ENCODE measurements at regions not wholly inside any gene's neighbourhood (a gene's known extent, or its start where the extent isn't known, plus 50 kb on each side); places are given as distances from the start of the nearest gene placed in this dataset.

- TF ChIP-seq CTCF (IDR thresholded peaks at IDR 0.05; ENCODE audit: insufficient read depth, low read depth, low read length): no peak
- H3K27me3 ChIP-seq (ENCODE audit: control insufficient read depth, insufficient read depth, low read length): no peaks in the 10 kb centered on the region
- no peak for DNase-seq (ENCODE audit: low read depth)
- CTCF ChIA-PET: no interaction called here
- no peaks in the 10 kb centered on the region for H3K36me3 ChIP-seq (ENCODE audit: control insufficient read depth, insufficient read depth, low read length)
- POLR2A ChIA-PET: interaction anchor here (0.6 kb wide), 1 partner anchor 488 kb away, joined by 3 read pairs; no protein-coding TSS in a partner anchor
- H3K4me3 ChIP-seq (ENCODE audit: low read depth, low read length): no peak overlapping the region
Observed at GRCh38 chr2:206845877-206846276, 80.5 kb downstream of the FASTKD2 start.

- DNase-seq (ENCODE audit: low read depth): no peak
- CTCF ChIA-PET: no interaction called here
- POLR2A ChIA-PET: interaction anchor here (0.6 kb wide), 1 partner anchor 488 kb away, joined by 3 read pairs; no protein-coding TSS in a partner anchor
Observed at GRCh38 chr2:206846331-206846730, 80.9 kb downstream of the FASTKD2 start.

GRCh38 chr2:206846981-206847834, 81.8 kb downstream of the FASTKD2 start:
- no peak for DNase-seq (ENCODE audit: low read depth)
- Histone ChIP-seq H3K27me3 (ENCODE audit: control insufficient read depth, insufficient read depth, low read length) (no peaks in the 10 kb centered on the region), H3K36me3 (ENCODE audit: control insufficient read depth, insufficient read depth, low read length) (no peaks in the 10 kb centered on the region), H3K4me3 (ENCODE audit: low read depth, low read length) (no peak overlapping the region)
- ChIA-PET CTCF (no interaction called here), POLR2A (no interaction called here)
- TF ChIP-seq CTCF (IDR thresholded peaks at IDR 0.05; ENCODE audit: insufficient read depth, low read depth, low read length): no peak

More at GRCh38 chr2:206846331-206846730, 80.9 kb downstream of the FASTKD2 start:
- Histone ChIP-seq H3K36me3 (ENCODE audit: control insufficient read depth, insufficient read depth, low read length) (no peaks in the 10 kb centered on the region), H3K27me3 (ENCODE audit: control insufficient read depth, insufficient read depth, low read length) (no peaks in the 10 kb centered on the region), H3K4me3 (ENCODE audit: low read depth, low read length) (no peak overlapping the region)
- no peak for TF ChIP-seq CTCF (IDR thresholded peaks at IDR 0.05; ENCODE audit: insufficient read depth, low read depth, low read length)

GRCh38 chr2:206850369-206850768, 85.0 kb downstream of the FASTKD2 start:
- Histone ChIP-seq H3K36me3 (ENCODE audit: control insufficient read depth, insufficient read depth, low read length) (no peaks in the 10 kb centered on the region), H3K4me3 (ENCODE audit: low read depth, low read length) (no peak overlapping the region), H3K27me3 (ENCODE audit: control insufficient read depth, insufficient read depth, low read length) (no peaks in the 10 kb centered on the region)
- ChIA-PET POLR2A (no interaction called here), CTCF (no interaction called here)
- DNase-seq (ENCODE audit: low read depth): no peak
- TF ChIP-seq CTCF (IDR thresholded peaks at IDR 0.05; ENCODE audit: insufficient read depth, low read depth, low read length): no peak

- H3K27me3 ChIP-seq (ENCODE audit: control insufficient read depth, insufficient read depth, low read length): no peaks in the 10 kb centered on the region
- ChIA-PET CTCF (no interaction called here), POLR2A (no interaction called here)
- DNase-seq (ENCODE audit: low read depth): no peak
- no peak overlapping the region for H3K4me3 ChIP-seq (ENCODE audit: low read depth, low read length)
- H3K36me3 ChIP-seq (ENCODE audit: control insufficient read depth, insufficient read depth, low read length): no peaks in the 10 kb centered on the region
- TF ChIP-seq CTCF (IDR thresholded peaks at IDR 0.05; ENCODE audit: insufficient read depth, low read depth, low read length): no peak
Observed at GRCh38 chr2:206851521-206851920, 86.1 kb downstream of the FASTKD2 start.
